Neural progenitor cell (in vitro differentiated cells): ENCODE measurements at regions not wholly inside any gene's neighbourhood (a gene's known extent, or its start where the extent isn't known, plus 50 kb on each side); places are given as distances from the start of the nearest gene placed in this dataset.
A peak's percentile ranks its signal among the peaks of the same experiment; 100 is the strongest.

ENCODE experiments used
- DNase-seq: peaks from one replicate; pipeline ENCODE4 v3.0.0-alpha.2; 2016; ENCODE audit warnings: low spot score
- H2AFZ ChIP-seq: fragments of 200-600 bp; sonication (generic); replicated peaks from 2 replicates; pipeline ENCODE4 v1.6.1; 2016; ENCODE audit warnings: antibody characterized with exemption
- H3F3A ChIP-seq: fragments of 200-600 bp; sonication (generic); 2 replicates; pipeline ENCODE4 v1.6.1; 2016; ENCODE audit warnings: antibody characterized with exemption, low read depth
- H3K27ac ChIP-seq: fragments of 200-600 bp; sonication (generic); 2 replicates; pipeline ENCODE4 v1.5.1; 2016; ENCODE audit warnings: mild to moderate bottlenecking
- H3K27me3 ChIP-seq: fragments of 200-600 bp; sonication (generic); 2 replicates; pipeline ENCODE4 v1.6.1; 2016; ENCODE audit warnings: mild to moderate bottlenecking, moderate library complexity
- H3K36me3 ChIP-seq: fragments of 200-600 bp; sonication (generic); 2 replicates; pipeline ENCODE4 v1.5.1; 2016
- H3K4me1 ChIP-seq: fragments of 200-600 bp; sonication (generic); 2 replicates; pipeline ENCODE4 v1.6.1; 2016; ENCODE audit warnings: mixed run types
- H3K4me2 ChIP-seq: fragments of 200-600 bp; sonication (generic); 2 replicates; pipeline ENCODE4 v1.6.1; 2016
- H3K4me3 ChIP-seq: fragments of 200-600 bp; sonication (generic); 2 replicates; pipeline ENCODE4 v1.5.1; 2016
- H3K79me2 ChIP-seq: fragments of 200-600 bp; sonication (generic); 2 replicates; pipeline ENCODE4 v1.6.1; 2016; ENCODE audit warnings: low read depth
- H3K9ac ChIP-seq: fragments of 200-600 bp; sonication (generic); 2 replicates; pipeline ENCODE4 v1.6.1; 2016
- H3K9me3 ChIP-seq: fragments of 200-600 bp; sonication (generic); 2 replicates; pipeline ENCODE4 v1.5.1; 2016; ENCODE audit warnings: low read depth
- H4K20me1 ChIP-seq: fragments of 200-600 bp; sonication (generic); 2 replicates; pipeline ENCODE4 v1.6.1; 2016; ENCODE audit warnings: low read depth
- H3K27ac Mint-ChIP-seq: 3 replicates; pipeline ENCODE4 v1.8.0; 2021; ENCODE audit warnings: mixed read lengths
- H3K27me3 Mint-ChIP-seq: 2 replicates; pipeline ENCODE4 v1.8.0; 2022; ENCODE audit warnings: low read depth, mild to moderate bottlenecking, inconsistent platforms, moderate library complexity, mixed read lengths; ENCODE audit not compliant: insufficient read depth
- H3K36me3 Mint-ChIP-seq: 3 replicates; pipeline ENCODE4 v1.8.0; 2021; ENCODE audit warnings: mixed read lengths
- H3K4me1 Mint-ChIP-seq: 3 replicates; pipeline ENCODE4 v1.8.0; 2021; ENCODE audit warnings: mixed read lengths
- H3K4me3 Mint-ChIP-seq: 3 replicates; pipeline ENCODE4 v1.8.0; 2021; ENCODE audit warnings: mild to moderate bottlenecking, moderate library complexity, mixed read lengths
- H3K9me3 Mint-ChIP-seq: 3 replicates; pipeline ENCODE4 v1.8.0; 2020; ENCODE audit warnings: mixed read lengths
- CTCF ChIP-seq: fragments of 200-600 bp; sonication (generic); IDR thresholded peaks from 2 replicates; pipeline ENCODE4 v1.5.1; 2017; ENCODE audit warnings: antibody characterized with exemption, mild to moderate bottlenecking
- EZH2 ChIP-seq: fragments of 200-600 bp; sonication (generic); IDR thresholded peaks from 2 replicates; pipeline ENCODE4 v1.6.1; 2017; ENCODE audit warnings: antibody characterized with exemption, mild to moderate bottlenecking, moderate library complexity
- EZH2phosphoT487 ChIP-seq: fragments of 200-600 bp; sonication (generic); IDR thresholded peaks from 2 replicates; pipeline ENCODE4 v1.6.1; 2017; ENCODE audit warnings: antibody characterized with exemption

GRCh38 chr15:62249501-62249900 is 84.4 kb upstream of the C2CD4B start:
- Histone ChIP-seq H3K36me3 (no peaks in the 10 kb centered on the region), H3K9me3 (no peaks in the 10 kb centered on the region), H3K27ac (no peak overlapping the region), H3K79me2 (no peaks in the 10 kb centered on the region), H3K4me1 (no peaks in the 10 kb centered on the region), H4K20me1 (no peaks in the 10 kb centered on the region), H2AFZ (no peak overlapping the region), H3K27me3 (no peaks in the 10 kb centered on the region), H3K4me2 (no peak overlapping the region), H3K4me3 (no peak overlapping the region), H3K9ac (no peak overlapping the region), H3F3A (no peaks in the 10 kb centered on the region)
- TF ChIP-seq EZH2 (no peak), EZH2phosphoT487 (no peak), CTCF (no peak)
- Mint-ChIP-seq H3K4me1 (peaks cover 10% of the 10 kb centered on the region), H3K27ac (no peak overlapping the region), H3K9me3 (peaks cover 4% of the 10 kb centered on the region), H3K36me3 (no peaks in the 10 kb centered on the region), H3K4me3 (no peak overlapping the region), H3K27me3 (peaks cover 5% of the 10 kb centered on the region)
- no peak for DNase-seq

GRCh38 chr15:62250186-62250585 is 85.1 kb upstream of the C2CD4B start:
- Histone ChIP-seq H4K20me1 (no peaks in the 10 kb centered on the region), H3K27ac (no peak overlapping the region), H3K9ac (no peak overlapping the region), H3K36me3 (no peaks in the 10 kb centered on the region), H3K27me3 (no peaks in the 10 kb centered on the region), H3F3A (no peaks in the 10 kb centered on the region), H3K9me3 (no peaks in the 10 kb centered on the region), H2AFZ (no peak overlapping the region), H3K4me1 (no peaks in the 10 kb centered on the region), H3K79me2 (no peaks in the 10 kb centered on the region), H3K4me3 (no peak overlapping the region), H3K4me2 (no peak overlapping the region)
- H3K27ac Mint-ChIP-seq, result no peak overlapping the region
- H3K9me3 Mint-ChIP-seq, result peaks cover 4% of the 10 kb centered on the region
- peaks cover 10% of the 10 kb centered on the region for H3K4me1 Mint-ChIP-seq
- TF ChIP-seq EZH2 (no peak), CTCF (no peak), EZH2phosphoT487 (no peak)
- H3K36me3 Mint-ChIP-seq, result no peaks in the 10 kb centered on the region
- H3K27me3 Mint-ChIP-seq, result peaks cover 7% of the 10 kb centered on the region
- no peak overlapping the region for H3K4me3 Mint-ChIP-seq
- no peak for DNase-seq

- no peak for TF ChIP-seq CTCF
- Histone ChIP-seq H3K4me2 (no peak overlapping the region), H3K36me3 (no peaks in the 10 kb centered on the region), H3F3A (no peaks in the 10 kb centered on the region), H2AFZ (no peak overlapping the region), H3K27me3 (no peaks in the 10 kb centered on the region), H3K4me1 (no peaks in the 10 kb centered on the region), H4K20me1 (no peaks in the 10 kb centered on the region), H3K27ac (no peak overlapping the region), H3K9me3 (no peaks in the 10 kb centered on the region), H3K9ac (no peak overlapping the region), H3K79me2 (no peaks in the 10 kb centered on the region), H3K4me3 (no peak overlapping the region)
- Mint-ChIP-seq H3K4me1 (peaks cover 10% of the 10 kb centered on the region), H3K27me3 (peaks cover 4% of the 10 kb centered on the region), H3K9me3 (peaks cover 4% of the 10 kb centered on the region), H3K4me3 (no peak overlapping the region), H3K27ac (no peak overlapping the region), H3K36me3 (no peaks in the 10 kb centered on the region)
- DNase-seq, result no peak
Measured at GRCh38 chr15:62250978-62251377, 85.9 kb upstream of the C2CD4B start.

- Histone ChIP-seq H4K20me1 (no peaks in the 10 kb centered on the region), H2AFZ (no peak overlapping the region), H3K4me2 (no peak overlapping the region), H3K9ac (no peak overlapping the region), H3K36me3 (no peaks in the 10 kb centered on the region), H3F3A (no peaks in the 10 kb centered on the region), H3K9me3 (no peaks in the 10 kb centered on the region), H3K27ac (no peak overlapping the region), H3K4me3 (no peak overlapping the region), H3K79me2 (no peaks in the 10 kb centered on the region), H3K27me3 (no peaks in the 10 kb centered on the region), H3K4me1 (no peaks in the 10 kb centered on the region)
- H3K27me3 Mint-ChIP-seq, result peaks cover 4% of the 10 kb centered on the region
- TF ChIP-seq EZH2phosphoT487 (no peak), EZH2 (no peak), CTCF (no peak)
- no peak overlapping the region for H3K27ac Mint-ChIP-seq
- peaks cover 4% of the 10 kb centered on the region for H3K9me3 Mint-ChIP-seq
- peak; percentile 14 for DNase-seq
- peaks cover 10% of the 10 kb centered on the region for H3K4me1 Mint-ChIP-seq
- H3K4me3 Mint-ChIP-seq, result no peak overlapping the region
- H3K36me3 Mint-ChIP-seq, result no peaks in the 10 kb centered on the region
Measured at GRCh38 chr15:62253294-62253693, 88.2 kb upstream of the C2CD4B start.
